NOMO-1 treated with dmso at 0.1 percent for 144 hours (cell line): ENCODE measurements at regions not wholly inside any gene's neighbourhood (a gene's known extent, or its start where the extent isn't known, plus 50 kb on each side); places are given as distances from the start of the nearest gene placed in this dataset.

Experiments
- DNase-seq: peaks from one replicate; lab custom pipeline; 2025; ENCODE audit not compliant: unreplicated experiment; lab: John Stamatoyannopoulos, UW

DNA sequence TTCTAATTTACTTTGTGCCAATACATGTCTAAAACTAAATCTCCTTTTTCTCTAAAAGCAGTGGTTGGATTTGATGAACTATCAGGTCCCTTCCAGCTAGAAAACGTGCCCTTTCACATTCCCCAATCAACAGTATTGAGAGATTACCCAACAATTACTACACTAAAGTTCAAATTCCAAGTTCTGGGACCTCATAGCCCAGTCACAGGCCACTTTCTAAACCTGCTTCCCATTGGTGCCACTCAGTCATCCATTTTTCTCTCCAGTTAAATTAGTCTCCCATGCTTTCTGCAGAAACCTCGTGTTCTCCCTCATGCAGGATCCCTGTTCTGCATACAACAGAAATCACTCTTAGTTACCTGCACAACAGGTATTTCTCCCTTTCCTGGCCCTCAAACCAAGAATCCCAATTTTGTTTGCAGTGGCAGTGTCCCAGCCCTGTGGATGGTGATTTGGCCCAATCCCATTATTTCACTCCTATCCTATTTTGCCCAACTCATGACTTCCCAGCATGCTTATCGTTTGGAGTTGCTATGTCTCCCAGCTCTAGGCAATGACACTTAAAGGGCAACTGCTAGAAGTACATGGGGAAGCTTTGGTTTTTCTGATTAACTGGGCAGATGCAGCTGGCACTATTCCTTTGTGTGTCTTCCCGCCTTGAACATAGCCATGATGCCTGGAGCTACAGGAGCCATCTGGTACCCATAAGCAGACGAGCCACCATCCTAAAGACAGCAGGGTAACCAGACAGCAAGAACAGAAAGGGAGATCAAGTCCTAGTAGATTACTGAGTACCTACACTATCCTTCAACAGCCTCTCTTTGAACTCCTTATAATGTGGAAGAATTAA, 224.2 kb downstream of the MINAR1 start:
- no peak for DNase-seq

GRCh38 chr15:79657722-79658121, 225.6 kb downstream of the MINAR1 start:
- no peak for DNase-seq

DNA sequence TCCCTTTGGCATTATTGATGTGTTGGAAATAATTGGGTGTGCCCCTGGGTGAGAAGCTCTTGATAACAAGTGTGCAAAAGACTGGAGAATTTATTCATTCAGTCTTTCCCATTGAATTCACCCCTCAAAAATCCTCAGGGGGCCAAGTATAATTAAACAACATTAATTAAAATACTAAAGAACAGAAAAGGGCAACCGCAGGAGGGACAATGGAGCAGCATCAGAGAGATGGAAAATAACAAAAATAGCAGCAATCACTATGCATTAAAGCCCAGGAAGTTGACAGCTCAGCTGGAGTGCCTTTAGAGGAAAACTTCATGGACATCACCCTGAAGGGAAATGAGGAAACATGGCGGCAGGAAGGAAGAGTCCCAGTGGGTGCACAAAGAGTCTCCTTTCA, 227.6 kb downstream of the MINAR1 start:
- no peak for DNase-seq

DNA sequence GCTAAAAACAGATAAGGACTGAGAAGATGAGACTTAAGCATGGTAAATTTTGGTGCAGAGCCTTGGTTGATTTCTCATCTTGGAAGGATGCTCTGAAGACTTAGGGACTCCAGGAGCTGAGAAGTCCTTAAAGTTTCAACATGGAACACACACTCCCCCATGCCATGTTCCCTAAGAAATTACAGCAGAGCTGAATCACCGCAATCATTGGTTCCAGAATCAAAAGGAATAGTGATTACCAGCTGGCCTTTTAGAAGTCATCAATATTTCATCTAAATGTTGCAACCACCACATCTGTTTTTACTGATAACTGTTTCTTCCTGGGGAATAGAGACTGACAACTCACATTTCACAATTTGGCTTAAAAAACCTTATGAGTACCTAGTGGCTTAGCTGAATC, 229.3 kb downstream of the MINAR1 start:
- DNase-seq: no peak

DNA sequence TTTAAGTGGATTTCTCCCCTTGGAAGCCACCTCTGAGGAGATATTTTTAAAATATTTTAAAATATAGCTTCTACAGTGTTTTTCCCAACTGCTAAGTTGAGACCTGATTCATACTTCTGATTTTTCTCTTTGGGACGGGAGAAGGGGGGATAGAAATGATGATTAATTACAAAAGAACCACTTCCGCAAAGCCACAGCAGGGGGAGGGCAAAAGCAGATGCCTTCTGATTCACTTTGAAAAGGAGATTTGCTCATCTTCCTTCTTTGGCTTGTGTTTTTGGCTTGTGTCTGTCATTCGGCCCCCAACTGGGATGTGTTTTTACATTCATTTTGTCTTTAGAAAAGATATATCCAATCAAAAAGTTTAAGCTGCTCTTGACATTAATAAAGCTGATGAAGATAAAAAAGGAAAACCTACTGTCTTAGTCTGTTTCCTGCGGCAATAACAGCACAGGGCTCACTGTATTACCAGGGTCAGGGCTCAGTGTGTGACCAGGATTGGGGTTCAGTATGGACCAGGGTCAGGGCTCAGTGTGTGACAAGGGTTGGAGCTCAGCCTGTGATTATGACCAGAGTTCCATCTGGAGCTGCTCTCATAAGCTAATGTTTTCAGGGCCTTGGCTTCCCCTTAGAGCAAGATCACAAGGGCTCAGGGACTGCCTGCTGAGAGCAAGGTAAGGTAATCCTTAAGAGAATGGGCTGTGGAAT, 223.2 kb downstream of the MTHFS start:
- DNase-seq: peak; percentile 59

GRCh38 chr15:79674124-79674465, 222.7 kb downstream of the MTHFS start:
- no peak for DNase-seq

DNA sequence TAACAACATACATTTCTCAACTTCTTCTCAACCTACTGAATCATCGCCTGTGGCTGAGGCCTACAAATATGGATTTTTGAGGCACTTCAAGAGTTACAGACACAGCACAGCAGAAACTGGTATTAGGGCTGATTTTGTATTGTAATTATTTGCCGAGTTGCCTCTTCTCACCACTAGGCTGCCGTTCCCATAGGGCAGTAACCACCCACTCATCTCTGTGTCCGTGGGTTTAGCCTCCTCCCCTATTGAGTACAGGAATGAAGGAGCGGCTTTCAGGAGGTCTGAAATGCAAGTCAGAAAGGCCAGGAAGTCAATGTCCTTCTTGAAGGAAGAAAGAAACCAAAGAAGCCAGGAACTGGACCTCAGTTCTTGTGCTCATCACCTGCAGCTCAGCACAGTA, 220.8 kb downstream of the MTHFS start:
- DNase-seq: no peak

- no peak for DNase-seq
These were observed 220.2 kb downstream of the MTHFS start for GRCh38 chr15:79676621-79677020.

GRCh38 chr15:79677241-79677640, 219.6 kb downstream of the MTHFS start:
- DNase-seq: no peak

- no peak for DNase-seq
These were observed 218.6 kb downstream of the MTHFS start for GRCh38 chr15:79678032-79678701.

DNA sequence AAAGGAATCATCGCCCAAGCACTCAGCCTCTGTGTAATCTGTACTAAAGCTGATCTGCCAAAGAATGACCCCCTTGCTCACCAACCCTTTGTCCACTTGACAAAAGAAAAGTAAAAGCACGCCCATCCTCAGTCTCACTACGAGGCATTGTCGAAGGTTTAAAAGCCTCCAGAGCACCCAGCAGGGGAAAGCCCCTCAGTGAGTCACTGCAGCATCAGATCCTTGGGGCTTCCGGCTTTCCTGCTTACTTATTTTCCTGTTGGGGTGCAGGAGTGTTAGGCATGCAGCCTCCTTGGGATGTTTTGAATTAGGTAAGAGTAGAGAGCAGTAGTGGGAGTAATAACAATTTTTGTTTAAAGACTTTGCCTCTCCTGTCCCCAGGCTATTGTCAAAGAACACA, 216.1 kb downstream of the MTHFS start:
- no peak for DNase-seq

DNA sequence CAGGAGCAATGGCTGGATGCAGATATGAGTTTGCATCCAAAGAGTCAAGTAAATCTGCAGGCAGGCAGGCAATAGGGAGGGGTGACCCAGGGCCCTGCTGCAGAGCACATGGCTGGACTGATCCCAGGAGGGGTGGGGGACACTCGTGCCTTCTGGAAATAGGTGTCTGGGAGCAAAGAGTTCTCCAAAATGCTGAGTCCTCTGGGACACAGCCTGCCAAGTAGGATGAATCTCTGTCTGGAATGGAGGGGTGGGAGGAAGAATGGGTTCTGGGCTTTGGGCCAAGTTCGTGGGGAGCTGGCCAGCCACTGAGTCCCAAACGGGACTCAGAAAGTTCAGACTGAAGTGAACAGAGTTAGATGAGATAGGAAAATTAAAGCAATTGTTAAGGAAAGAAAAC, 214.5 kb downstream of the MTHFS start:
- no peak for DNase-seq

GRCh38 chr15:79682851-79683288, 213.9 kb downstream of the MTHFS start:
- no peak for DNase-seq

DNA sequence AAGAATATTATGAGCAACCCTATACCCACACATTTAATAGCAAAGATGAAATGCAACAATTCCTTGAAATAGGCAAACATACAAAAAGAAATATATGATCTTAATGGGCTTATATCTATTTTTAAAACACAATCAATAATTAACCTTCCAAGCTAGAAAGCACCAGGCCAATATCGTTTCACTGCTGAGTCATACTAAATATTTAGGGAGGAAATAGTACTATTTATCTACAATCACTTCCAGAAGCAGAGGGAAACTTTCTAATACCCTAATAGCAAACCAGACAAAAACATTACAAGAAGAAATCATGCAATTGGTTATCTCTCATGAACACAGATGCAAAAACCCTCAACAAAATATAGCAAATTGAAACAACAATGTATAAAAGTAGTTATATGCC, 207.8 kb downstream of the MTHFS start:
- no peak for DNase-seq

GRCh38 chr15:79700951-79701480, 195.8 kb downstream of the MTHFS start:
- DNase-seq: no peak

GRCh38 chr15:79702621-79703020, 194.2 kb downstream of the MTHFS start:
- no peak for DNase-seq

- DNase-seq: no peak
These were observed 175.6 kb downstream of the MTHFS start for GRCh38 chr15:79721256-79721655.

- DNase-seq: peak; percentile 29
These were observed 172.5 kb downstream of the MTHFS start for GRCh38 chr15:79724312-79724711.

- DNase-seq: peak; percentile 60
These were observed 172.0 kb downstream of the MTHFS start for GRCh38 chr15:79724804-79725203.

DNA sequence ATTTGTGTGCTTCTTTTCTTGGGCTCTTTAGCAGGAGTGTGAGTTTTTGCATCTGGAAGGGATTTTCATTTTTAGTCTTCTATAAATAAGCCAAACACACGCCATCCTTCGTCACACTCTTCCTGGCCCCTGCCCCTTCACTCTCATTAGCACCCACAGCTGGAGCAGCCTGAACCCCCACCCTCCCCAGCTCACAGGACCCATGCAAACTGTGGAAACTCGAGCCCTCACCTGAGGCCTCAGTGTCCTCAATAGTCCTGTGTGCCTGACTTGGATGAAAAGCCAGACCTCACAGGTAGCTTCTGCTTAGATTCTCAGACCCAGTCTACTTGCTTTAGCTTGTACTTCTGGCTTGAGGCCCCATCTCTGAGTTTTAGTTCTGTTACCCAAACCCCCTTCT, 167.9 kb downstream of the MTHFS start:
- no peak for DNase-seq

DNA sequence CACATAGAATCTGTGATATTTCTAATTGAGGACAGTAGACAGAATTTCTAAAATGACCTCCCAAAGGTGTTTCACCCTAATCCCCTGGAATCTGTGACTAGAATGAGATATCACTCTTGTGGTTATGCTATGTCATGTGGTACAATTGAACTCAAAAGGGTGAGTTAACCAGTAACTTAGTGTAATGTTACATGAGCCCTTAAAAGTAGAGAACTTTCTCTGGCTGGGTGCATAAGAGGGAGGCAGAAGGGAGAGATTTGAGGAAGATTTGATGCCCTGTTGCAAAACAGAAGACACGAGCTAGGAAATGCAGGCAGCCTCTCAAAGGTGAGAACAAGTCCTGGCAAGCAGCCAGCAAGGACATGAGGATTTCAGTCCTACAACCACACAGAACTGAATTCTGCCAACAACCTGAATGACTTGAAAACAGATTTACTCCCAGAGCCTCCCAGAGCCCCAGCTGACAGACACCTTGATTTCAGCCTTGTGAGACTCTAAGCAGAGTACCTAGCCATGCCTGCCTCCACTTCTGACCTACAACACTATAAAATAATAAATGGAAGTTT, 160.3 kb downstream of the MTHFS start:
- no peak for DNase-seq
